OCI-LY7 (cell line): ENCODE measurements at regions not wholly inside any gene's neighbourhood (a gene's known extent, or its start where the extent isn't known, plus 50 kb on each side); places are given as distances from the start of the nearest gene placed in this dataset.

Source experiments
- BruUV-seq: library from RNA; stranded (reverse); fragments of 400-500 nt; replicated peaks from 2 replicates; lab custom pipeline; 2021; lab: Mats Ljungman, UMichigan
- CTCF ChIA-PET: fragments of 300-600 bp; sonication (Branson Sonifier 250); formaldehyde crosslinking; loops from one replicate; lab custom pipeline; 2022; ENCODE audit warnings: antibody characterized with exemption; ENCODE audit not compliant: unreplicated experiment; lab: Charles Lee
- POLR2A ChIA-PET: fragments of 300-600 bp; sonication (Branson Sonifier 250); formaldehyde crosslinking; loops from one replicate; lab custom pipeline; 2022; ENCODE audit warnings: antibody characterized with exemption; lab: Charles Lee
- DNase-seq: peaks from one replicate; pipeline ENCODE4 v3.0.0-alpha.2; 2015; ENCODE audit warnings: low spot score
- H2AFZ ChIP-seq: fragments of 200-600 bp; sonication (generic), shearing (Covaris generic); 2 replicates; pipeline ENCODE4 v1.6.1; 2014; ENCODE audit warnings: mild to moderate bottlenecking, antibody characterized with exemption, low read length, moderate library complexity
- H3K27ac ChIP-seq: fragments of 200-600 bp; sonication (generic); 2 replicates; pipeline ENCODE4 v1.5.1; 2014; ENCODE audit warnings: mixed run types, low read depth, mild to moderate bottlenecking, moderate library complexity, low read length, inconsistent platforms; ENCODE audit not compliant: poor library complexity, severe bottlenecking
- H3K36me3 ChIP-seq: fragments of 200-600 bp; sonication (generic); 2 replicates; pipeline ENCODE4 v1.6.1; 2014; ENCODE audit warnings: mild to moderate bottlenecking, antibody characterized with exemption, low read length, moderate library complexity, mixed read lengths; ENCODE audit not compliant: insufficient read depth
- H3K4me1 ChIP-seq: fragments of 200-600 bp; sonication (generic); 2 replicates; pipeline ENCODE4 v1.5.1; 2014; ENCODE audit warnings: mild to moderate bottlenecking, low read length; ENCODE audit not compliant: insufficient read depth, poor library complexity, severe bottlenecking
- H3K4me2 ChIP-seq: fragments of 200-600 bp; sonication (generic); 2 replicates; pipeline ENCODE4 v1.6.1; 2014; ENCODE audit warnings: mild to moderate bottlenecking, low read length
- H3K4me3 ChIP-seq: fragments of 200-600 bp; sonication (generic); 2 replicates; pipeline ENCODE4 v1.5.1; 2014; ENCODE audit warnings: mild to moderate bottlenecking, low read depth, low read length; ENCODE audit not compliant: poor library complexity, severe bottlenecking
- H3K79me2 ChIP-seq: fragments of 200-600 bp; sonication (generic); 2 replicates; pipeline ENCODE4 v1.6.1; 2016; ENCODE audit warnings: low read depth, mild to moderate bottlenecking, low read length, moderate library complexity, mixed read lengths; ENCODE audit not compliant: insufficient read depth
- H3K9me2 ChIP-seq: fragments of 200-600 bp; sonication (generic); 2 replicates; pipeline ENCODE4 v1.6.1; 2016; ENCODE audit warnings: mild to moderate bottlenecking, low read length, mixed read lengths; ENCODE audit not compliant: insufficient read depth
- H3K9me3 ChIP-seq: fragments of 200-600 bp; sonication (generic); 2 replicates; pipeline ENCODE4 v1.6.1; 2014; ENCODE audit warnings: mild to moderate bottlenecking, mixed run types, low read length, mixed read lengths
- H4K20me1 ChIP-seq: fragments of 200-600 bp; sonication (generic); 2 replicates; pipeline ENCODE4 v1.6.1; 2014; ENCODE audit warnings: mild to moderate bottlenecking, antibody characterized with exemption, low read length, moderate library complexity, mixed read lengths; ENCODE audit not compliant: insufficient read depth
- CTCF ChIP-seq: fragments of 200-600 bp; sonication (generic); conservative IDR thresholded peaks from 2 replicates; pipeline ENCODE4 v1.5.1; 2014; ENCODE audit warnings: mild to moderate bottlenecking, antibody characterized with exemption, low read length, moderate library complexity, mixed read lengths
- EZH2phosphoT487 ChIP-seq: fragments of 200-600 bp; sonication (generic); IDR thresholded peaks from 2 replicates; pipeline ENCODE4 v1.6.1; 2018; ENCODE audit warnings: low read depth, borderline replicate concordance, mild to moderate bottlenecking, mixed run types, antibody characterized with exemption, low read length, moderate library complexity, mixed read lengths
- intact Hi-C: fragments of 100-400 bp; cut with micrococcal nuclease; formaldehyde crosslinking; loops from one replicate; pipeline ENCODE4 v1.10.0; 2022; ENCODE audit not compliant: unreplicated experiment

GRCh38 chr2:104787298-104788065 lies 66.4 kb upstream of the POU3F3 start:
- ChIA-PET POLR2A (no interaction called here), CTCF (no interaction called here)
- Histone ChIP-seq H3K9me2 (no peaks in the 10 kb centered on the region), H3K4me2 (no peak overlapping the region), H3K4me1 (no peaks in the 10 kb centered on the region), H2AFZ (no peak overlapping the region), H4K20me1 (no peaks in the 10 kb centered on the region), H3K79me2 (no peaks in the 10 kb centered on the region), H3K4me3 (no peak overlapping the region), H3K9me3 (no peaks in the 10 kb centered on the region), H3K36me3 (no peaks in the 10 kb centered on the region), H3K27ac (no peak overlapping the region)
- DNase-seq, result no peak
- no peak for TF ChIP-seq CTCF
- TF ChIP-seq EZH2phosphoT487, result no peak
- intact Hi-C loops, result no loop called here
- no TSS peak for BruUV-seq

DNA sequence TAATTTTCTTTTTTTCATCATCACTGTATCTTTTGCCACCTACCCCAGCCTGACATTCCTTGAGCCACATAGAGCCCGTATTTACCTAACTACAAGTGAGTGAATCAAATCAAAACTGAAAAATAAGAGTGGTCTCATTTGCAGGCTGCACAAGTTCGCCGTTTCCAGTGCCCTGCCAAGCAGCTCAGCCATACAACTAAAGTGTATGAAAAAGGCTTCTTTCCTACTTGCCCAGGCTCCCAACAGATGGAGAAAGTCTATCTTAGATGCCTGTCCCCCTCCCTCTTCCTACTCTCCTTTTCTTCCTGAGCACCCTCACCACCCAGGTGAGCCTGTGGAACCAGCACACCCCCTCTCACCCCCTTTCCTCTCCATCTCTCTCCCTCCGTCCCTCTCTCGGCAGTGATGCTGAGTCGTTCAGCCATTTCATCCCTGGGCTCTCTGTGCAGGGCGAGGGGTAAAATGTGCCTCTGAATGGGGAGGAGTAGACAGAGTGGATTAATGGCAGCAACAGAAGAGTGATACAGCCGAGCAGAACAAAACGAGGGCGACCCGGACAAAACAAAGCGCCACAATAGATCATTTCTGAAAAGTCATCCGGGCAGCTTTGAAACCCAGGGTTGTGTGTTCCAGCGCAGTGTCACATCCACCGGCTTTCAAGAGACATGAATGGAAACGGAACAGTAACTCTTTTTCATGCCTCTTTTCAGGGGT lies 65.0 kb upstream of the POU3F3 start:
- H3K27ac ChIP-seq, result no peak overlapping the region
- H4K20me1 ChIP-seq, result no peaks in the 10 kb centered on the region
- TF ChIP-seq CTCF, result no peak
- TF ChIP-seq EZH2phosphoT487, result no peak
- POLR2A ChIA-PET, result interaction anchor here (0.7 kb wide), 1 partner anchor 234 kb away, joined by 3 read pairs; no protein-coding TSS in a partner anchor
- H3K4me2 ChIP-seq, result no peak overlapping the region
- H3K4me3 ChIP-seq, result no peak overlapping the region
- H3K4me1 ChIP-seq, result no peaks in the 10 kb centered on the region
- intact Hi-C loops, result no loop called here
- no peaks in the 10 kb centered on the region for H3K9me2 ChIP-seq
- no TSS peak for BruUV-seq
- DNase-seq, result no peak
- H3K9me3 ChIP-seq, result no peaks in the 10 kb centered on the region
- no peaks in the 10 kb centered on the region for H3K36me3 ChIP-seq
- H3K79me2 ChIP-seq, result no peaks in the 10 kb centered on the region
- CTCF ChIA-PET, result no interaction called here
- H2AFZ ChIP-seq, result no peak overlapping the region
